GM03348 (cell line): ENCODE measurements at regions not wholly inside any gene's neighbourhood (a gene's known extent, or its start where the extent isn't known, plus 50 kb on each side); places are given as distances from the start of the nearest gene placed in this dataset.
"Not testable (repeated sequence)": the region's sequence is repeated elsewhere in the genome, so short reads cannot be mapped to it uniquely, and the experiment has no call there.

Source experiments
- DNase-seq: peaks from one replicate; pipeline ENCODE4 v3.0.0; 2012; ENCODE audit warnings: low spot score

GRCh38 chr6:139474145-139475108 lies 100.0 kb upstream of the CITED2 start:
- peak; percentile 27 for DNase-seq

- peak; percentile 17 for DNase-seq
Observed at GRCh38 chr6:139473731-139474130, 99.3 kb upstream of the CITED2 start.

DNA sequence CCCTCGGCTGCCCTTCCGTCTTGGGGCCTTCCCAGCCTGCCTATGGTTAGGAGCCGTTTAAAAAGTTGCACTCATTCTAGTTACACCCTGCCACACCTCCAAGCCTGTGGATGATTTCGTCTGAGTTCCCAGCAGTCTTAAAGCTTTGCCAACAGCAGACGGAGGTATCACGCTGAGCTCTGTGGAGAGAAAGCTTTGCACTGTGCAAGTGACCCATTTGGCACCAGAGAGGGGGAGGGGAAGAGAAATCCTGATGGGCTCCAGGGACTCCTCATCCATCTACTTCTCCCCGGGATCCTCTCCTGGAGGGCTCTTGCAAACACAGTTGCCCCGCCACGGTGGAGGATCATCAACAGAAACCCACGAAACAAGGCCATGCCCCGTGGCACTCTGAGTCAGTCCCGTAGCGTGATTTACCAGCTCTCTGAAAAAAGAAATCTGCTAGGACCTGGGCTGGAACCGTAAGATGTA lies 98.8 kb upstream of the CITED2 start:
- DNase-seq: peak; percentile 9

DNA sequence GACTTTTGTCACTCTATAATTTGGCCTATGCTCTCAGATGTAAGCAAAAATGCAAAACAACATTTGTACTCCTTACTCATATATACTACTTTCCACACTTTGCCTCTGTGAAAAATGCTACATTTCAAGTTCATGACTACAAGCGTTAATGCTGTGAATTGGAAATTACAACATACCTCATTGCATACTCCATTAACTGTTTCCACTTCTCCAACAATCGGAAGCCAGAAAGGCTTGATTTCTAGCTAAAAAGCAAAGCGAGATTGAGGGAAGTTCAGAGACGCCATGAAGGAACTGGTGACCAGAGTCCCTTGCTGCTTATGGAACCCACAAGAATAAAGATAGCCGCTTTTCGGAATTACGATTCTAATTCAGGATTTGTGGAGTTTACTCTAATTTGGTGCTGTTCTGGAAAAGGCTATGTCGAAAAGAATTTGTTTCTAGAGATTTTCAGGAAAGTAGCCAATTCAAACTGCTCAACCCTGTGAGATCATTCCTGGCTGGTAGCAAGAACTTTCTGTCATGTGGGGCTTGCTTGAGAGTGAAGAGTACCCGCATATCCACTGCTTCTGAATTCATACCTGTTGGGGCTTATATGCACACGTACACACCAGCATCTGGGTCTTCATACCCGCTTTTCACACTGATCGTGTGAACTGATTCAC lies 98.0 kb upstream of the CITED2 start:
- DNase-seq: peak; percentile 74

GRCh38 chr6:139470997-139471396 lies 96.5 kb upstream of the CITED2 start:
- DNase-seq: no peak

DNA sequence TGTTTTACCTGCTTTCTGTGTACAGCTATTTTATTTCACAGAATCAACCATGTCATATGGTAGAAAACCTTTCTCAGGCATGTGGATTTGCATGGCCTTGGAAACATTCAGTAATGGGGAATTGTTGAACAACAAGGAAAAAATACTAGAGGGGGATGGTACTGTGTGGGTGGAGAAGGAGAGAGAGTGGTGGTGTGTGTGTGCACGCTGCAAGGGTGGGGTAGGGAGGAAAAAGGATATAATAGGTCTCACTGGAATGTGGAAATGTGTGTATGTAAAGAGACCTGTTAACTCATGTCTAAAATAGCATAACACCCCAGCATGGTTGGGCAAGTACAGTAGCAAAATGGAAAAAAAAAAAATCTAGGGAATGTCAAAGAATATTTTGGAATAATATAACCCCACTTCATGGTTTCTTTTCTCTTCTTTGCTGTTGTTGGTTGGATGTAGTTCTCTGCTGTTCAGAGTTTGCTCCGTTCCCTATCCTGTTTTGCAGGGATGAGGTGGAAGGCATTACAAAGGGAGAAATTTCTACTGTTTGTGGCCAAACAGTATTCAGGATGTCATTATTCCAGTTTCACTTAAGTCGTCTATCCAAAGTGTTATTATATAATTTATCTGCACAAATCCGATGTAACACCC lies 93.9 kb upstream of the CITED2 start:
- DNase-seq: no peak

- DNase-seq: peak; percentile 49
Observed at GRCh38 chr6:139457476-139457875, 83.0 kb upstream of the CITED2 start.

- DNase-seq: peak; percentile 18
Observed at GRCh38 chr6:139452148-139452876, 77.9 kb upstream of the CITED2 start.

GRCh38 chr6:139449611-139450000 lies 75.2 kb upstream of the CITED2 start:
- DNase-seq: peak; percentile 38

DNA sequence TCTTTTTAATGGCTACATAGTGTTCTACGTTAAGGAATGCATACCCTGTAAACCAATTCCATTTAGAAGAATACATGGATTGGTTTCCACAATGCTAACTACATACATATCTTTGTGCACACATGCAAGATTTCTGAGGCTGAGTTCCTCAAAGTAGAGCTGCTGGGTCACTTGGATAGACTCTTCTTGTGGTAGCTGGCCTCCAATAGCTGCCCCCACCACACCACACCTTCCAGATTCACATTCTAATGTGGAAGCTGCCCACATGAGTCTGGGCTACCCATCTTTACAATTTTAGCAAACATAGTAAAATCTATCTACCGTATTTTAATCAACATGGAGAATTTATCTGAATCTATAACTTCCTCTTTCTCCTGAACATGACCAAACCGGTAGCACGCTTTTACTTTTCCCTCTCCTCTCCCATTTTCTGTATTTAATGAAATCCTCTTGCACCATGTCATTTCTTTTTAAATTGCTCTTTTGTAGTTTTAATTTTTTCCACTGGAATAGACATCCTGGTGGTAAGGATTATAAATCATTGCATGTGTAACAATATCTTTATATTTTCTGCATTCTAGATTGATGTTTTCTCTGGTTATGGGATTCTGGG lies 74.7 kb upstream of the CITED2 start:
- DNase-seq: no peak

- no peak for DNase-seq
Observed at GRCh38 chr6:139448051-139448649, 73.7 kb upstream of the CITED2 start.

GRCh38 chr6:139447656-139447975 lies 73.2 kb upstream of the CITED2 start:
- no peak for DNase-seq

GRCh38 chr6:139446768-139447655 lies 72.6 kb upstream of the CITED2 start:
- no peak for DNase-seq

- no peak for DNase-seq
Observed at GRCh38 chr6:139446138-139446715, 71.8 kb upstream of the CITED2 start.

- not testable (repeated sequence) for DNase-seq
Observed at GRCh38 chr6:139444273-139444787, 69.9 kb upstream of the CITED2 start.

DNA sequence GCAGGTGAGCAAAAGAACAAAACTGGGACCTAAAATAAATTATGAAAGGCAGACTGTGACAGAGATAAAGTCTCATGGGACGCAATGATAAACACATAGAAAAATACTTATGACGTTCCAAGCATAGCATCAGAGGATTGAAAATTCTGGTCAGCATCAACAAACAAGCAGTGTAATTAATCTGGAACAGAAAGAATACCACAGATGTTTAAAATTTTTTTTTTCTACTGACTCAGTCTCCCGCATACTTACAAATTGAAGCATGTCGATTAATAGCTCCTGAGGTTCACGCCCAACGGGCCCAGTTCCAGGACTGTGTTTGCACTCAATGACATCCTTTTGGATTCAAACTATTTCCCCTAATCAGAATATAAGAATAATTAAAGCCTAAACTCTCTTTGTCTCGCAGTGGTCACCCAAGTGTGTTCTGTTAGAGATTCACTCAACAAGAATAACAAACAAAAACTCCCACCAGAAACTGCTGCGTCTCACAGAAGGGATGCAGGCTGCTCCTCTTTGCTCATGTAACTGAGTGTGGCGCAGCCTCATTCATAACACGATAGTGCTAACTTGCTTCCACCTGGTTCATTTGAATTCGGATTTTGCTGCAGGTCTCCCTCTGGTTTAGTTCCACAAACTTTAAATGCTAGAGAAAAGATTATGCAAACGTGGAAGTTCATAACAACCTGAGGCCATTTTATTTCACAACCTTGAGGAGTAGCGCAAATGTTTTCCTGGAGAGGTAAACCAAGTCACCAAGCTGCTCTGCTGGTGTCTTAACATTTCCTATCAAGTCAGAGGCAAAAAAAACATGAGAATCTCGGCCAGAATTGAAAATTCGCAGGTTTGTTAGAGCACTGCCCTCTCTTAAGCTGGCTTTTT lies 69.0 kb upstream of the CITED2 start:
- peak; percentile 10 for DNase-seq

DNA sequence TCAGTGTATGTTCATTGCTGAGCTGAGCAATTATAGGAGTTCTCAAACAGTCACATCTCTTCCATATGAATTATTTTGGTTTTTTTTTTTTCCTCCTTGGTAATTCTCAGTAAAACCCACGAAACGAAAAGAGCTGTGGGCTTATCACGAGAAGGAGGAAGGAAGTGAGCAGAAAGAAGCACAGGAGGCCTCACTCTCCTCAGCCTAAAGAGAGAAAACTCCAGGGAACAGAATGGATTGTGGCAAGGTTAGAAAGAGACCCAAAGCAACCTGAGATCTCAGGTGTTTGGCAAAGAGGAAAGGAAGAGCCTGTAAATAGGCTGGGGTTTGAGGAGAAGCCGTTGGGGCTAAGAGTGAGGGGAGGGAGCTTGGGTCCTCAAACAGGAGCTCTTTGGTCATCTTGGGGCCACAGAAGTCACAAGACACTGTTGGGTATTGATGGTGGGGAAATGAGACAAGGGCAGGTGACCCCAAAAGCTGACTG lies 67.8 kb upstream of the CITED2 start:
- DNase-seq: no peak

GRCh38 chr6:139439349-139439748 lies 64.9 kb upstream of the CITED2 start:
- no peak for DNase-seq
